Eye (tissue), 1 donor: ENCODE measurements at regions not wholly inside any gene's neighbourhood (a gene's known extent, or its start where the extent isn't known, plus 50 kb on each side); places are given as distances from the start of the nearest gene placed in this dataset.
"Not testable (repeated sequence)": the region's sequence is repeated elsewhere in the genome, so short reads cannot be mapped to it uniquely, and the experiment has no call there.

Source experiments
- DNase-seq: peaks from one replicate; pipeline ENCODE4 v3.0.0-alpha.2; 2015

DNA sequence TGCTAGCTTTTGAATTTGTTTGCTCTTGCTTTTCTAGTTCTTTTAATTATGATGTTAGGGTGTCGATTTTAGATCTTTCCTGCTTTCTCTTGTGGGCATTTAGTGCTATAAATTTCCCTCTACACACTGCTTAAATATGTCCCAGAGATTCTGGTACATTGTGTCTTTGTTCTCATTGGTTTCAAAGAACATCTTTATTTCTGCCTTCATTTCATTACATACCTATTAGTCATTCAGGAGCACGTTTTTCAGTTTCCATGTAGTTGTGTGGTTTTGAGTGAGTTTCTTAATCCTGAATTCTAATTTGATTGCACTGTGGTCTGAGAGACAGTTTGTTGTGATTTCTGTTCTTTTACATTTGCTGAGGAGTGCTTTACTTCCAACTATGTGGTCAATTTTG is 51.2 kb upstream of the MB21D2 start:
- DNase-seq: not testable (repeated sequence)

DNA sequence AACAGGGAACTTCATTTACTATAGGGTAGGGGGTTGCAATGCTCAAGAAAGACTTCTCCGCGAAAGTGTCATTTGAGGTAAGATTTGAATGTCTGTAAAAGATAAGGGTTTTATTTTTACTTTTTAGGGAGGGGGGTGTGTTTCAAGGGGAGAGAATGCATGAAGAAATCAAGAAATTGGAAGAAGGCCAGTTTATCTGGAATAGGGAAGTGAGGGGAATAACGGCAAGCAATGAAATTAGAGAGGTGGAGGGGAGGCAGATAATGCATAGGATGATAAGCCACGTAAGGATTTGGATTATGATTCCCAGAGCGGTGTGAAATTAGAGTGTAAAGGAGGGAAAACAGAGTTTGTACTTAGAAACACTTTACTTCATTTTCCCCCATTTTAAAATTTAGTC is 63.0 kb upstream of the MB21D2 start:
- no peak for DNase-seq

DNA sequence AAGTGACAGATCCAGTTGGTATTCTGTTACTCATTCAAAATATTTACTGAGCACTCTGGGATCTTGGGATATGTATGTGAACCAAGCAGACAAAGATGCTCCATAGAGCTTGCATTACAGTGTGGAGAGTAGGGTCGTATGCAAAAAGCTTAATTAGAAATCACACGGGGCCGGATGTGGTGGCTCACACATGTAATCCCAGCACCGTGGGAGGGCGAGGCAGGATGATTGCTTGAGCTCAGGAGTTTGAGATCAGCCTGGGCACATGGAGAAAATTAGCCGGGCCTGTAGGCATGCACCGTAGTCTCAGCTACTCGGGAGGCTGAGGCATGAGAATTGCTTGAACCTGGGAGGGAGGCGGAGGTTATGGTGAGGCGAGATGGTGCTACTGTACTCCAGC is 68.7 kb upstream of the MB21D2 start:
- DNase-seq: no peak

DNA sequence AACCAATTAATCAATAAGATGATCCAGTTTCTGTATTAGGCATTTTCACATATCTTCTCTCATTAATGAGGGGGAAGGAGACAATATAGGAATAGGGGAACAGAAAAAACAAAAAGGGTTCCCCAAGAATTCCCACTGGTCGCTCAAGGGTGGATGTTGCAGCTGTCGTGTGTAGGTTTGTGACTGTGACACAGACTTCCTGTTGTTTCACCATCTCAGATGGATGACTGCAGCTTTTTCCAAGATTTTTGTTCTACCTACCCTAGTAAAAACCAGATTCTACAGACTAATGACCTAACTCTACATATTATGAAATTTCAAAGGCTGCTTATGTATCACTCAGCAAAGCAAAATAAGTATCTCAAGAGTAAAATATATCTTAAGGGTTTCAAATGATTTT is 73.7 kb upstream of the MB21D2 start:
- DNase-seq: no peak

DNA sequence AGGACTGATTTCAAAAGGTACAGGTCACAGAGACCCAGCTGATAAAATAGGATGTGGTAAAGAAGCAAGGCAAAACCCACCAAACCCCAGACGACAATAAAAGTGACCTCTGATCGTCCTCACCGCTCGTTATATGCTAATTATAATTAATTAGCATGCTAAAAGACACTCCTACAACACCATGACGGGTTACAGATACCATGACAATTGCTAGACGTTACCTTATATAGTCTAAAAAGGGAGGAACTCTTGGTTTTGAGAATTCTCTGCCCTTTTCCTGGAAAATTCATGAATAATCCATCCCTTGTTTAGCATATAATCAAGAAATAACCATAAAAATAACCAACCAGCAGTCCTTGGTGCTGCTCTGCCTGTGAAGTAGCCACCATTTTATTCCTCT is 74.7 kb upstream of the MB21D2 start:
- no peak for DNase-seq

DNA sequence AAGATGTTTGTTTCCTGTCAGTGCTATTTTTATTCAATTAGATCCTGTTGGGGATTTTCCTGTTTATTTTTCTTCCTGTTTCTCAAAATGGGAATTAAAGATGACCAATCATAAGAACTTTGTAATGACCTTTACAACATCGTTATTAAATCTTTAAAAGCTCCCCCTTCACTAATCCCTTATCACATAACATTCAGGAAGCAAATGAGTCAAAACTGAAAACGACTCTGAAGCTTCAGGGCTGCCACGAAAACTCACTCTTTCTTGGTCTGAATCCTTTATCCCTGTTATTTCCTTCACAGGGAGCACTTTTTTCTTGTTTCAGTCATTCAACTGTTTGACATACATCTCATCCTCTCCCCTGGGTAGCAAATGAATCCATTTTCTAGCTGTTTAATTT is 75.8 kb upstream of the MB21D2 start:
- no peak for DNase-seq

DNA sequence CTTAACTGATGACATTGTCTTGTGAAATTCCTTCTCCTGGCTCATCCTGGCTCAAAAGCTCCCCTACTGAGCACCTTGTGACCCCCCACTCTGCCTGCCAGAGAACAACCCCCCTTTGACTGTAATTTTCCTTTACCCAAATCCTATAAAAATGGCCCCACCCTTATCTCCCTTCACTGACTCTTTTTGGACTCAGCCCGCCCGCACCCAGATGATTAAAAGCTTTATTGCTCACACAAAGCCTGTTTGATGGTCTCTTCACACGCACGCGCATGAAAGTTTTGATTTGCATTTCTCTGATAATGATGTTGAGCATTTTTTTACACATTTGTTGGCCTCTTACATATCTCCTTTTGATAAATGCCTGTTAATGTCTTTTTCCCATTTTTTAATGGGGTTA is 83.5 kb upstream of the MB21D2 start:
- DNase-seq: not testable (repeated sequence)

DNA sequence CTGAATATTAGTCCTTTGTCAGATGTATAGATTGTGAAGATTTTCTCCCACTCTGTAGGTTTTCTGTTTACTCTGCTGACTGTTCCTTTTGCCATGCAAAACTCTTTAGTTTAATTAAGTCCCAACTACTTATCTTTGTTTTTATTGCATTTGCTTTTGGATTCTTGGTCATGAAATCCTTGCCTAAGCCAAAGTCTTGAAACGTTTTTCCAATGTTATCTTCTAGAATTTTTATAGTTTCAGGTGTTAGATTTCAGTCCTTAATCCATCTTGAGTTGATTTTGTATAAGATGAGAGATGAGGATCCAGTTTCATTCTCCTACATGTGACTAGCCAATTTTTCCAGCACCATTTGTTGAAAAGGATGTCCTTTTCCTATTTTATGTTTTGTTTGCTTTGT is 86.0 kb upstream of the MB21D2 start:
- not testable (repeated sequence) for DNase-seq

DNA sequence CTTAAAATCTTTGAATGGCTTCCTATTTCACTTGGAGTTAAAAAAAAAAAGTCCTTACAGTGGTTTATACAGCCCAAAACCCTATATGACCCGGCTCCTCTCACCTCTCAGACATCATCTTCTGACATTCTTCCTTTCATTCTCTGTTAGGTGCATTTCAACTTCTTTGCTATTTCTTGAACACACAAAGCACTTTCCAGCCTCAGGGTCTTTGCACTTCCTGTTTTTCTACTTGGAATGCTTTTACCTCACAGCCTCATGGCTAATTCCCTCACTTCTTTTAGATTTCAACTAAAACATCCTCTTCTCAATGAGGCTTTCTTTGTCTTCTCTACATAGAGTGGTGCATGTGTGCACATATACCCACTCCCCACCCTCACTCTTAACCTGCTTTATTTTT is 91.0 kb upstream of the MB21D2 start:
- DNase-seq: no peak

DNA sequence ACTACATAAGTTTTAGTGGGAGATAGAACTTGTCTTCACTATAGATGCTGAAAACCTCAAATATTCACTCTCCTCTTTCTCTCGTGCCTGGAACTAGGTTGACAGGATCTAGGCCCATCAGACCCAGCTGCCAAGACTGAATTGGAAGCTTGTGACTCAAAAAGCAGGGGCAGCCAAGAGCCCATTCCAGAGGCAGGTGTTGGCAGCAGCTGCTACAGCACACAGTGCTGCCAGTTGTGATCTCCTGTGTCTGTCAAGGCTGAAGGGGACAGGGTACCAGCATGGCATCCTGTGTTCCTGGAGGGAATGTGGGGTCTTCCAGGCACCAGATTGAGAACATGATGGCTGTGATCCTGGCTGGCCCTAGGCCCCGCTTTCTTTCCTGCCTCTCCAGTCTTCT is 92.5 kb upstream of the MB21D2 start:
- no peak for DNase-seq

DNA sequence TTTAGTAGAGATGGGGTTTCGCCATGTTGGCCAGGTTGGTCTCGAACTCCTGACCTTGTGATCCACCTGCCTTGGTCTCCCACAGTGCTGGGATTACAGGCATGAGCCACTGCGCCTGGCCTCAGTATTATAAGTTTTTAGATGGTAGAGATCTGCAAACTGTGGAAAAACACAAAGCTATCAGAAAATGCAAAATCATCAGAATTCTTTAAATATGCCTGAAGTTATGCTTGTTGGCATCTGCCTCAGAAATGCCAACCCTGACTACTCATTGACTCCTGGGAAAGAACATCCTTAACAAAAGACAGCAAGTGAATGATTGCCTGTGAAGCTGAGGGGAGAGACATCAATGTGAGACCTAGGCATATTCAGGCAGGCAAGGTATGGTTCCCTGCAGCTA is 94.3 kb upstream of the MB21D2 start:
- DNase-seq: no peak

DNA sequence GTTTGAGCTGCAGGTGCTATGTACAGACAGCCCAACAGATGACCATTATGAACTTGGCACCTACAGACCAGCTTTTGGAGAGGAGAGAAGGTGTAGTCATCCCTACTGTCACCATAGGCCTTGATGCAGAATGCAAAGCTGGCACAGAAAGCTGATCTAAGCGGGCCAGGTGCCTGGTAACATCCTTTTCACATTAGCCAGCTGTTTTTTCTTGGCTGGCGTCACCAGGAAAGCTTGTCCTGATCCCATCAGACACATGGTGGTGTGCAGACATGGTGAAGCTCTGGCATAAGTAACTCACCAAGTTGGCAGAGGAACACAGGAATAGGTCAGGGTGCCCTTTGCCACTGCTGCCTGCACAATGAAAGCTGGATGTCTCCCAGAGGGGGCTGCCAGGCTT is 97.2 kb upstream of the MB21D2 start:
- no peak for DNase-seq

DNA sequence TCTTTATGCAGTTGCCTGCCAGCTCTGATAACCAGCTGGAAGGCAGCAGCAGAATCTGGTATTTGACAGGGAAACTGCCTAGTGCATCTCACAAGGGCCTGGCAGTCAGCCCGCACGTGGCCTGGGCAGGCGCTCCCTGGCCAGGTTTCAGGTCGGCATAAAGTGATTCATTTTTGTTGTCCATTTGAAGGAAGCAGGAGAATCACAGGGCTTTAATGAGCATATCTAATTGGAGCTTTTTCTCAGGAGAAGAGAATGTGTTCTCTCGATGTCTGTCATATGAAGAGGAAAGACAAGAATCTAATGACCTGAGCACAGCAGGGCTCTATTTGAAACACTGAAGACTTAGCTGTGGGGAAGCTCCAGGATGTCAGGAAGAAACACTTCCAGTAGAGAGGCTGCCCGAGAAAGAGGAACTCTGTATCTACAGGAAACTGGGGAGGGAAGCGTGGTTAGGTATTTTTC is 98.8 kb upstream of the MB21D2 start:
- peak; percentile 80 for DNase-seq

DNA sequence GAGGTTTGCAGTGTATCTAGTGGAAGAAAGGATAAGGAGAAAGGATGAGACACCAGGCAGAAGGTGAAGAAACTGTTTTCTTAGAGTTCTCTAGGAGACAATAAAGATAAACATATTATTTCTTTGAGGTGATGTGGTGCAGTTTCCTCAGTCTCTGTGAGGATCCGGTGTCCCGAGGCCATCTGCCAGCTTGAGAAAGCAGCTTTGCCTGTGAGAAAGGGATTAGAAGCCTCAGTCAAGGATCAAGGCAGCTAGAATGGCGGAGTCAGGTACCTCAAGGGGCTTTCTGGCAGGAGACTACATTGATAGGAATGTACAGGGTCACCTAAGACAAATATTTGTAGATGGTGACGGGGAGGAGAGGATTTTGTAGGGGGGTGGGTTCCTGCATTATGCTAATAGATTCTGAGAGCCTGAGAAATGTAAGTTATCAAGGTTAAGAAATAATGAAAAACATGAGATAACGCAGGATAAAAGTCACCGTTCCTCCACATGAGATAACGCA is 103.9 kb upstream of the MB21D2 start:
- no peak for DNase-seq

DNA sequence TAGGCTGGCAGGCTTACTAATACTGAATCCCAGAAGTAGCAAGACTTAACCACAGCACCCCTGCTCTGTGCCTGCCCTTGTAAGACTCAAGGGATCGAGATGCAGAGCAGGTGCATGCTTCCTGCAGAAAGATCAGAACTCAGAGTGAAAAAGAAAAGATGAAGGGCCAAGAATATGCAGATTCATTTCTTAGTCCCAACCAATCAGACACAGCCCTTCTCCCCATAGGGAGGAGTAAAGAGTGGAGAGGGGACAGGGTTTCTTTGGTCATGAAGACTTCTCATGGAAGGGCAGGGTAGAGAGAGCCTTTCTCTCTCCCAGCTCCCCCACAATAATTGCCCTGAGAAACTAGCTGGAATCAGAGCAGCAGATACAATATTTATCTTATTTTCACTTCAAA is 105.6 kb upstream of the MB21D2 start:
- no peak for DNase-seq

DNA sequence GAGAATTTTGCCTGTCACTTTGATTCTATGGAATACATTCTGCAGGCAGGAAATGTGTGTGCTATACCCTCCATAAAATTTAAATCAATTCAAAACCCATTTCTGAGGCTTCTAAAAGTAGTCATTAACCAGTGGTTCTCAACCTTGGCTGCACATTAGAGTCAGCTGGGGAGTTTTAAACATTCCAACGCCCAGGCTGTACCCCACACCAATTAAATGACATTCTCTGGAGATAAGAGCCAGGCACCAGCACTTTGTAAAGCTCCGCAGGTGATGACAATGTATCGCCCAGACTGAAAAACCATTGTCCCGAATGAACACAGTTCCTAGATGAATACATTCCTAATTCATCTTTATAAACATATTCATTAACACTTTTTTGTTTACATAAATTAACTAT is 110.6 kb upstream of the MB21D2 start:
- DNase-seq: no peak

DNA sequence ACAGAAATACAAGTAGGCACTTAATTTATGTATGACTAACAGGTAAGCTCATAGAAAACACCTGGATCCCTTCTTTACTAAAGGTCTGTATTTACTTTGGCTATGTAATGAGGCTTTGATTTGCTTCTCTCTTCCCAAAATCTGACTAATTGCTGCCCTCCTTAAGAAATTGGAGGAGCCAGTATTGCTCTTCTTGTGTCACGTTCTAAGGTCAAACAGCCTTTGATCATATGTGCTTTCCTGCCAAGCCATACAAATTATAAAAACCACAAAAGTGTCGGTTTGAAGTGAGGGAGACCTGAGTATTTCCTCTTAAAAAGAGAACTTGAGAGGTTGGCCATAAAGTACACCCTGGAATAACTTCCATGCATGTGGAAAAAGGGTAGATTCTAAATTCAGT is 112.1 kb upstream of the MB21D2 start:
- DNase-seq: no peak

DNA sequence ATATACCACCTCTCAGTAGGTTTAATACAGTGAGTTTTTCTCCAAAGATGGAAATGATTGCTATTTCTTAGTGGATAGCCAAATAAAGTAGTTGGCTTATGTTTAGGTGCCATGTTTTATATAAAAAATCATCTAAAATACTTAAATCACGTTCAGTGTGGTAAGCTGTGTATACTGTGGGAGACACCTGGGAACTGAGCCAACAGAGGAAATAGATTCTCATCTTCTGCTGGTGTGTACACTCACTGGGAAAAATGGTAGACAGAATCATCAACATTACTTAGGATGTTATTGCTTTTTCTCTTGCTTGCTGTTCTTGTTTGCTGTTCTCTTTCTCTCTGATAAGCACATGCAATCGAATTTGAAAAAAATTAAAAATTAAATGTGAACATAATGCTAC is 112.6 kb upstream of the MB21D2 start:
- no peak for DNase-seq

DNA sequence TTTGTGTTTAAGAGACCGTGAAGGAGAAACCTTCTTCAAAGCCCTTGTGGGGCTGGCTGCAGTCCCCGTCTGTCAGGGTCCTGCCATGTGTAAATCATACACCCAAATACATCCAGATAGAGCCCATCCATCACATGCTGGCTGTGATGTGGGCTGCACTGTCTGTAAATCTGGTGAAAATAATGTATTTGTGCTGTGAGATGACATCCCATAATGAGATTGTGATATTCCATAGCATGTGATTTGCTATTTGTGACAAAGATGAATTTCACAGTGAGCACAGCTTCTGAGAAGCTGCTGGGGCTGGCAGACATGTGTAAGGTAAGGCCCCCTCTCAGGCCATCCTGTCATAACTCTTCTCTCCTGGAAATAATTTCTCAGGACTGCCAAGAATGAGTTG is 114.3 kb upstream of the MB21D2 start:
- DNase-seq: no peak

DNA sequence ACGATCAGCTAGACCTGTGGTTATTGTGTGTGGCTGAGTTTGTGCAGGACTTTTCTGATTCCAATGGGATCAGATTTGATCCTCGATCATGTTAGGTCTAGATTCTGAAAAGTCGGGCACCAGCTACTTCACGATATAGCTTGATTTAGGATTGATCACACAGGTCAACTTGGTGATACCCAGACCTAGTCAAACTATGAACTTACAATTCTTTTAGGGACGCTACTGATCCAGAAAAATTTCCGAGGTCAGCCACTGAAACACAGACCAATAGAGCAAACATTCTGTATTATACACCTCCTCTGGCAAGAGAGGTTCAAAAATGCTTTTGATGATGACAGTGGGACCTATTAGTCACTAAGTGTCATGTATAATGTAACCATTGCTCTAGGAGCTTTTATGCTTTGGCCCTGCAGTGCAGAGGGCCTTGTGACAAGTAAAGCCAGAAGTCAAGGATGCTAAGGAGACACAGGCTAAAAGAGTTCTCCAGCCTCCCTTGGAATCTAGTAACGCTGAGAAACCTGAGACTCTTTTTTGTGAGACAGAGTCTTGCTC is 115.6 kb upstream of the MB21D2 start:
- no peak for DNase-seq

DNA sequence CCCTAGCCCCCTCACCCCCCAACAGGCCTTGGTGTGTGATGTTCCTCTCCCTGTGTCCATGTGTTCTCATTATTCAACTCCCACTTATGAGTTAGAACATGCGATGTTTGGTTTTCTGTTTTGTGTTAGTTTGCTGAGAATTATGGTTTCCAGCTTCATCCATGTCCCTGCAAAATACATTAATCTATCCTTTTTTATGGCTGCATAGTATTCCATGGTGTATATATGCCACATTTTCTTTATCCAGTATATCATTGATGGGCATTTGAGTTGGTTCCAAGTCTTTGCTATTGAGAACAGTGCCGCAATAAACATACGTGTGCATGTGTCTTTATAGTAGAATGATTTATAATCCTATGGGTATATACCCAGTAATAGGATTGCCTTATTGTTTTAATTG is 120.2 kb upstream of the MB21D2 start:
- DNase-seq: not testable (repeated sequence)

DNA sequence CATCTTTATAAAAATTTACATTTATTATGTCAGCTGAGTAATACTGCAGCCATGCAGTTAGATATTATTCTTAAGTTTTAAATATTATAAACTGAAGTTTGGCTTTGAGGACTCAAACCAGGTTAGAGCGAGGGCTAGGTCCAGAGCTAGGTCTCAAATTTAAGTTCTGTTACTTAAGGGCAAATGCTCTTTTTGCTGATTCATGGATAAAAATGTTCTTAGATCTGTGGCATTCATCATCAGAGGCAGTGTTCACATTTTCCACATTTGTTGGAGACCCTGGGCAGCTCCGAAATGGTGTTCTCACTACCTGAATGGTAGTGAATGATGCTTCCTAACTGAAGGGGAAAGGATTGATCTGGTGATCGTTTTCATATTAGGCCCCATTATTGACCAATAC is 121.4 kb upstream of the MB21D2 start:
- no peak for DNase-seq

DNA sequence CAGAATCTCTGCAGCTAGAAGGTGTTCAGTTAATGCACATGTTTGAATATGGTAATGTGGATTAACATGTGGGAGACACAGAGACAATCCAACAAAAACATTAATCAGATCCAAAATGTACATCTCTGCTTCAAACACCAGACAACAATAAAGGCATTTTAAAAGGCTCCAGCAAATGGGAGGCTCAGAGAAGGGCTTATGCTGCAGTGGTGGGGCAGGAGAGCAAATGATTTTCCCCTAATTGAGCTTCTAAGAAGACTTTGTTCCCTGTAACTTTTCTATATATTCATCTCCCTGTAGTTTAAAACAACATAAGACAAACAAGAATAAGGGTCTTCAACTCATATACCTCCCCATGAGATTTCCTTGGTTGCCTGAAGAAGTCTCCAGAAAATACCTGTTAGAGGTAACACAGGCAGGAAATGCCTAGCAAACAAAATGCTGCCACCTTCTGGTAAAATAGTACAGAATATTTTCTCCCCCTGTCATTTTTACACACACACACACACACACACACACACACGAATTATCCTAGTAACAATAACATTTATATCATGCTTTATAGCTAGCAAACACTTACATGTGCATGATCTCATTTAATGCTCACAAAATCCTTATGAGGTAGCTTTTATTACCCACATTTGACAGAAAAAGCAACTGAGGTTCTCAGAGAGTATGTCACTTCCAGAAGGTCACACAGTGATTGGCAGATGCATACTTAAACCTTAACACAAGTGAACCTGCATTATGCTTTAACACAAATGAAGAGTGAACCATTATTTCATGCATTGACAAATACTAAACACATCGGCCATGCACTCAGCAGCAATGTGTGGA is 123.4 kb upstream of the MB21D2 start:
- DNase-seq: peak; percentile 57

DNA sequence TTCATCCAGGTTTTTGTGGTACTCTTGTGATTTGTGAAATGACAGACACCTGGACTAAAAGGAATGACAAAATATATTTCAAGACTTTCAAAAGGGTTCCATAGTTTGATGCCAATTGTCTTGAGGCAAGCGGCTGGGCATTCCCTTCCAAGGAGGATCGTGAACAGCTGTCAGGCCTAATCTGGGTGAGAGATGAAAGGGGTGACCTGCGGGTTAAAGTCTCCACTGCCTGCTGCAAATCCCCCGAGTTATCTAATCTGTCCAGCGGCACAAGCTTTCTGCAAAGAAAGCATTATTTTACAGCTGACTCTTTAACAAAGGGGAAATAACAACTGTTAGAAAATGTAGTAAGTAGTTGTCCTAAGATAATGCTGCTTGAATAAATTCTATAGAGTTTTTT is 128.7 kb upstream of the MB21D2 start:
- peak; percentile 61 for DNase-seq

DNA sequence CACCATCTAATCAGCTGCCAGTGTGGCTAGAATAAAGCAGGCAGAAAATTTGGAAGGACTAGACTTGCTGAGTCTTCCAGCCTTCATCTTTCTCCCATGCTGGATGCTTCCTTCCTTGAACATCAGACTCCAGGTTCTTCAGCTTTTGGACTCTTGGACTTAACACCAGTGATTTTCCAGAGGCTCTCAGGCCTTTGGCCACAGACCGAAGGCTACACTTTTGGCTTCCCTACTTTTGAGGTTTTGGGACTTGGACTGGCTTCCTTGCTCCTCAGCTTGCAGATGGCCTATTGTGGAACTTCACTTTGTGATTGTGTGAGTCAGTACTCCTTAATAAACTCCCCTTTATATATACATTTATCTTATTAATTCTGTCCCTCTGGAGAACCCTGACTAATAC is 129.8 kb upstream of the MB21D2 start:
- not testable (repeated sequence) for DNase-seq
